ENCODE measurements at regions not wholly inside any gene's neighbourhood (a gene's known extent, or its start where the extent isn't known, plus 50 kb on each side); places are given as distances from the start of the nearest gene placed in this dataset.

DNA sequence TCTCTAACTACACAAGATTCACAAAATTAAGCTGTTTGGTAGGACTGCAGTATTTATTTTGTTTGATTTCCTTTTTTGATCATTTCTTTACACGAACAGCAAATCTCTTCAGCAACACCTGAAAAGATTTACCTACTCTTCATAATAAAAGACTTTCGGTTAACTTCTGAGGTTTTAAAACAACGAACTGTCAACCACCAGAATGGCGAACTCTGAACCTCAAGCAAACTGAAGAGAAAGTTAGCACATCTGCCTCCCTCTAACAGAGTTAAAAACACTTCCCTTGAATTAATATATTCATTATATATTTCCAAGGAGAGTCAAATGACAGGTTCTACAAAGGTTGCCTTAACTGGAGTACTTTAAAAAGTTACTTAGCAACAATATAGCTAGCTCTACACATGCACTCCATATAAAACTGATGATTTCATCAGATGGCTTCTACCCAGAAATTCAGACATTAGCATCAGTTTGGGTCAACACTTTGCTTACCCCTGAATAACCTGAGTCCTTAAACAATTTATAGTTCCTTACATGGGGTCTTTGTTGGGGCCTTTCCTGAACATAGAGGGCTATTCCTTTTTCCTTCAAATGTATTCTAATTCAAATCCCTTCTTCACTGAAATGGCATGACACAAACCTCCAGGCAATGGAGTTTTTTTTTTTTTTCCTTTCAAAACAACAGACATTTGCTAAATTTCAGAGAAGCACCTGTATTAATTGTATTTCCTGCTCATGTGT lies 118.3 kb downstream of the SEM1 start:
- no peak overlapping the region for H3T11ph ChIP-seq (ENCODE audit: low read length)
- H2BK12ac ChIP-seq (ENCODE audit: insufficient read length, low read depth, low read length), result no peak overlapping the region
- H3K18ac ChIP-seq (ENCODE audit: insufficient read length, low read depth, low read length), result no peak overlapping the region
- no peaks in the 10 kb centered on the region for H3K27me3 ChIP-seq (ENCODE audit: insufficient read depth, low read length)
- H3K27me3 Mint-ChIP-seq (ENCODE audit: low read depth), result no peaks in the 10 kb centered on the region
- H2BK5ac ChIP-seq (ENCODE audit: insufficient read length, low read length), result no peak overlapping the region
- no peak overlapping the region for H2BK20ac ChIP-seq (ENCODE audit: low read depth, low read length, poor library complexity, severe bottlenecking)
- H3K56ac ChIP-seq (ENCODE audit: insufficient read length, low read depth, low read length), result no peak overlapping the region
- no CpG with 5 or more reads among the region's 4 CpGs for WGBS (ENCODE audit: extremely low coverage, insufficient read length, low lambda C conversion rate)
- DNase-seq, result no peak
- peak overlapping the region; percentile 41 for H3K27ac ChIP-seq (ENCODE audit: insufficient read length, low read depth, low read length)
- H3K23ac ChIP-seq (ENCODE audit: insufficient read length, low read depth, low read length), result no peak overlapping the region
- no peak overlapping the region for H4K91ac ChIP-seq (ENCODE audit: insufficient read length, low read depth, low read length)
- no peaks in the 10 kb centered on the region for H3K79me1 ChIP-seq (ENCODE audit: insufficient read depth, low read depth, low read length, poor library complexity, severe bottlenecking)
- H3K14ac ChIP-seq (ENCODE audit: insufficient read depth, low read length), result no peak overlapping the region
- no peak overlapping the region for H4K5ac ChIP-seq (ENCODE audit: insufficient read length, low read depth, low read length)
- H3K4me3 Mint-ChIP-seq, result peak overlapping the region; percentile 46 to 64; a peak in 3 of 5 replicates
- H3K23me2 ChIP-seq (ENCODE audit: insufficient read length, low read depth, low read length, poor library complexity, severe bottlenecking), result peaks cover 5% of the 10 kb centered on the region
- H2BK120ac ChIP-seq (ENCODE audit: low read depth, low read length, poor library complexity, severe bottlenecking), result no peak overlapping the region
- H3K27ac Mint-ChIP-seq, result peak overlapping the region in 2 of 3 experiments; percentile 97 to 98; a peak in 5 of 7 replicates
- no peak overlapping the region for H4K8ac ChIP-seq (replicated peaks; ENCODE audit: insufficient read length, low read depth, low read length)
- H3K4ac ChIP-seq (ENCODE audit: low read depth, low read length), result no peak overlapping the region
- H4K20me1 ChIP-seq (ENCODE audit: control insufficient read depth, insufficient read depth, insufficient read length), result no peaks in the 10 kb centered on the region
- no peak overlapping the region for H2BK15ac ChIP-seq (ENCODE audit: low read depth, low read length)
- H3K9me3 Mint-ChIP-seq, result peaks cover 1 to 2% of the 10 kb centered on the region in 2 experiments
- peaks cover 13% of the 10 kb centered on the region; the same call in 1 of the 2 replicates for H3K4me1 ChIP-seq (ENCODE audit: insufficient read depth, low read length)
- H2AK5ac ChIP-seq (ENCODE audit: insufficient read length, low read length), result no peak overlapping the region
- H3K4me2 ChIP-seq (ENCODE audit: insufficient read depth, insufficient read length, low read length), result peak overlapping the region; percentile 96
- no peak overlapping the region for H3K9ac ChIP-seq (ENCODE audit: extremely low read depth, insufficient read length, low read length)
- H3K36me3 Mint-ChIP-seq (ENCODE audit: insufficient read depth in 1 of 3, low read depth in 3 of 3), result peaks cover under 1 to 3% (median 2%) of the 10 kb centered on the region in 3 experiments; a peak in 6 of 7 replicates
- TF ChIP-seq, protein P1, sequence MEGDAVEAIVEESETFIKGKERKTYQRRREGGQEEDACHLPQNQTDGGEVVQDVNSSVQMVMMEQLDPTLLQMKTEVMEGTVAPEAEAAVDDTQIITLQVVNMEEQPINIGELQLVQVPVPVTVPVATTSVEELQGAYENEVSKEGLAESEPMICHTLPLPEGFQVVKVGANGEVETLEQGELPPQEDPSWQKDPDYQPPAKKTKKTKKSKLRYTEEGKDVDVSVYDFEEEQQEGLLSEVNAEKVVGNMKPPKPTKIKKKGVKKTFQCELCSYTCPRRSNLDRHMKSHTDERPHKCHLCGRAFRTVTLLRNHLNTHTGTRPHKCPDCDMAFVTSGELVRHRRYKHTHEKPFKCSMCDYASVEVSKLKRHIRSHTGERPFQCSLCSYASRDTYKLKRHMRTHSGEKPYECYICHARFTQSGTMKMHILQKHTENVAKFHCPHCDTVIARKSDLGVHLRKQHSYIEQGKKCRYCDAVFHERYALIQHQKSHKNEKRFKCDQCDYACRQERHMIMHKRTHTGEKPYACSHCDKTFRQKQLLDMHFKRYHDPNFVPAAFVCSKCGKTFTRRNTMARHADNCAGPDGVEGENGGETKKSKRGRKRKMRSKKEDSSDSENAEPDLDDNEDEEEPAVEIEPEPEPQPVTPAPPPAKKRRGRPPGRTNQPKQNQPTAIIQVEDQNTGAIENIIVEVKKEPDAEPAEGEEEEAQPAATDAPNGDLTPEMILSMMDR (conservative IDR thresholded peaks at IDR 0.05), result no peak
- no peak overlapping the region for H2AFZ ChIP-seq (ENCODE audit: low read length)
- no peaks in the 10 kb centered on the region for H3K79me2 ChIP-seq (ENCODE audit: insufficient read depth, low read length)
- H3K4me1 Mint-ChIP-seq, result peaks cover 56 to 59% of the 10 kb centered on the region in 2 experiments
- H3K9me3 ChIP-seq (ENCODE audit: control insufficient read depth, low read depth, low read length), result no peaks in the 10 kb centered on the region
